GM19455 (cell line): ENCODE measurements at regions not wholly inside any gene's neighbourhood (a gene's known extent, or its start where the extent isn't known, plus 50 kb on each side); places are given as distances from the start of the nearest gene placed in this dataset.

Experiments used
- ATAC-seq: cut with Tn5 transposase; IDR thresholded peaks from one replicate; pipeline ENCODE4 v1.9.1; 2021; ENCODE audit not compliant: unreplicated experiment

DNA sequence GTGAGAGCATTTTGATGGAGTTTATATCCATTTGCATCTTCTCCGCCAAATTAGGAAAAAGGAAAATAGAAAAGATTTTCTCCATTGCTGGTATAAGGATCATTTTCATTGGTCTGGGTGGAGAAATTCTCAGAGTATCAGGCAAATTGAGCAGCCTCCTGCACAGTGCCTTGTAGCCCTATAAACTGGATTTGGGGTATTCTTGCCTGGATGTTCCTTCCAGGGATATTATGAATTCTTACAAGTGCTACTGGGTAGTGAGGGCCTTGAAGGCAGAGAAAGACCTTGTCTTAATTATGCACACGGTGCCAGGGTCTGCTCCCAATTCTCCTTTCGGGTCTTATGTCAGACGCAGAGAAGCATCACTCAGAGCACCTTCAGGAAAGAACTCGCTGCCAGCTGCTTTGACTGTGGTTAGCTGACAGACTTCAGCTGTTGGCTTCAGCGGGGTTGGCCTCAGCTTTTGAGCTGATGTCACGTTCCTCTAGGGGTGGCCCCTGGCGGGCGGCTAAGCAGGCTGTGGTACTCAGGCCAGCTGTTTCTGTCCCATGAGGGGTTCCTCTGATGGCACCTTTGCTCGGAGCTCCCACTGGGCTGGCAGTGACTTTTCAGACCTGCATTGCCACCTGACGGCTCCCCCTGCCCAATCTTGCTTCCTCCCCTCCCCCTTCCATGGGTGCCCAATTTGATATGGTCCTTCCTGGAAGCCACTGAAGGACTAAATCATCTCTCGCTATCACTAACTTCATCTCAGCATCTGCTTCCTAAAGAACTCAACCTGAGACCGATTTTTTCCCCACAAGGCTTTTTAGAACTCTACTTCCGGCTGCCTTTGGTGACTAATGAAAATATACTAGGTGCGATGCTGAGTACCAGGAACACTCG is 519.5 kb downstream of the BCOR start:
- ATAC-seq = peak; percentile 96

GRCh38 chrX:39580043-39580442 is 517.7 kb downstream of the BCOR start:
- ATAC-seq = no peak

- ATAC-seq = no peak
These were observed 516.3 kb downstream of the BCOR start for GRCh38 chrX:39581411-39581810.

DNA sequence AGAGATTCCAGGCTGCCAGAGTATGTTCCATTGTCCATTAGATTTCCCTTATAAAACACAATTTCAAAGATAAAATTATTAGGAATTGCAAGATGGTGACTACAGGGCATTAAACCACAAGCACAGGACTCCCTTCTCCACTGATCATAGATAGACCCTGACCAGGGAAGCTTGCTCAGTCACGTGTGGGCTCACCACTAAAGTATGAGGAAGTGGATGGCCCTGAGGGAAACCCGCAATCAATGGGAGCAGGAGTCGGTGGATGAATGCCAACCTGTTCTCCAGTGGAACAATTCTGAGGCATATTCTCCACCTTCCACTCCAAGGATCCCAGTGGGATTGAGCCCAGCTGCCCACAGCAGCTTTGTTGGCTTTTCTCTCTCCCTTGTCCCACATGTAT is 515.7 kb downstream of the BCOR start:
- ATAC-seq = no peak

DNA sequence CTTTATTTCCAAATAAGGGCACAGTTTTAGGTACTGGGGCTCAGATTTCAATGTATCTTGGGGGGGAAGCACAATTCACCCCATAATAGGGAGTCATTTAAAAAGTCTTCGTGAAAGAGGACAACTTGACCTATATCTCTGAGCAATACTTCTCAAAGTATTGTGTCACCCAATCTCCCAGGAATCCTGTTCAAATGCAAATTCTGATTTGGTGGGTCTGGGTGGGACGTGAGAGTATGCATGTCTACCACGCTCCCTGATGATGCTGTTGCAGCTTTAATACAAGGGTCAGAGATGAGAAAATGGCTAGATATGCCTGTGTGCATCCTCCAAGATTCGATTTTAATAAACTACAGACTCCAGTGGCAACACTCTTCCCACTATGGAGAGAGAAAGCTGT is 514.8 kb downstream of the BCOR start:
- ATAC-seq = no peak

- no peak for ATAC-seq
These were observed 511.9 kb downstream of the BCOR start for GRCh38 chrX:39585808-39586207.

DNA sequence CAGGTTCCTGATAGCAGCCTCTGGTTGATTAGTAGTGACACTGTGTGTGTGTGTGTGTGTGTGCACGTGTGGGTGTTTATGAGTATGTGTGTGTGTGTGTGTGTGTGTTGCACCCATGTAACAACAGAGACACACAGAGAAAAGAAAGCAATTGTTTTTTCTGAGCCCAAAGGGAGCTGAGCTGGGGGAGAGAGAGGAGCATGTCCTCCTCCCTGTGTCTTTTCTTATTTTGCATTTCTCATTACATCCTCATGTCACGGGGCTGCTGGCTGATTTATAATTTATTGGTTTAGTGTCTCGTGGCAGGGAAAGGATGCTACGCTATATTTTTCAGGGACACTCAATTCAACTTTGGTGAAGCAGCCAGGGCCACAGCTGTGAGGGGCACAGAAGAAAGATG is 511.4 kb downstream of the BCOR start:
- ATAC-seq = no peak

GRCh38 chrX:39591099-39591498 is 506.7 kb downstream of the BCOR start:
- no peak for ATAC-seq

- ATAC-seq = no peak
These were observed 505.0 kb downstream of the BCOR start for GRCh38 chrX:39592776-39593175.

DNA sequence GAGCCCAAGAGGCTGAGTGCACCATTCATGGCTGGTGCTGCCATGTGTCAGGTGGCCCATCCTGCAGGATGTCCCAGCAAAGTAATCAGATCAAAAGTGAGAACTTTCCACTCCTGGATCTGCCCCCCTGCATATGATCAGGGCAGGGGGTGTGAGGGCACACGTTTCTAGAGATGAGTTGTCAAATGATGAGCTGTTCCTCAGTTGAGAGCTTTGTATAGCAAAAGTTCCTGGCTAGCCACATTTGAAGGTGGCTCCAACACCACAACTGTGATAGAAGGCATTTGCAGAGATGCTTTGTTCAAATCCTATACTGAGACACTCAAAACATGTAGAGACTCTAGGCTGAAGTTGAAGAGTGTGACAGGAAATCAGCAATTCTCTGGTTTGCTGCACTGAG is 501.8 kb downstream of the BCOR start:
- no peak for ATAC-seq

- no peak for ATAC-seq
These were observed 501.3 kb downstream of the BCOR start for GRCh38 chrX:39596437-39596836.

- no peak for ATAC-seq
These were observed 498.4 kb downstream of the BCOR start for GRCh38 chrX:39599339-39599738.

GRCh38 chrX:39600222-39600621 is 497.5 kb downstream of the BCOR start:
- no peak for ATAC-seq

DNA sequence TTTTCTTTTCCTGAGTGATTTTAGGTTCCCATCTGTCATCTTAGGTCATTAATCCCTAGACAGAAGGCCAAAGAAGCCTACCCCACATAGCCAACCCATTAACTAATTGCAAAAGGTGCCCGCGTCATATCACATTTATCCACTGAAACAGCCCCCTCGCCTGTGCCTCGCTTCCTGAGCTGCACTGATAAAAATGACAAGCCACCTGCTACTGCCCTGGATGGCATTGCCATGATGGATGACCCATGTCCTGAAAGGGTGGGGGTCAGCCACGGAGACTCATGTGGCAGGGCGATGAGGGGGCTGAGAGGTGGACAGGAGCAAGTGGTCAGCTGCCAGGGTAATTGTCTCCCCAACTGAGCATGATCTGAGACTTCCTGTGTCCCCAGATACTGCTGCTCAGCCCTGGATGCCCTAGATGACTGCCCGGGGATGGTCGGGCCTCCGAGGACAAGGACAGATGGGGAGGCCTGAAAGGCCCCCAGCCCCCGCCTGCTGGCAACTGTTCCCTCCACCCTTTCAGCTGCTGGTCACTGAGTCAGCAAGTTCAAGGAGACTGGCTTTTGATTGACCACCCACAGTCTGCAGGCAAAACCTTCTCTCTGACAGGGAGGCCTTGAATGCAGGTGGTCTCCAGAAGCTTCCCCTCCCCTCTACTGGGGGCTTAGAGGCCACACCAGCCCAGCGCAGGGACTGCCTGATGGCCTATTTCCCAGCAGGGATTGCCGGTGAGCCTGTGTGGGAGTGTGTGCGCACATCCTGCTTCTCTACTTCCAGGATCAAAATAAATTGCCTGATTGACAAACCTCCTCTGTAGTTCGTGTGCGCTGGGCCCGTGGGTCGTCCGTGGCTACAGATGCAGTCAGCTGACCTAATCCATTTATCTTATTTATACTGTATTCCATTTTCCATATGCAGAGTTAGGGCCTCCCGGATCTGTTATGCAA is 496.3 kb downstream of the BCOR start:
- ATAC-seq = no peak

DNA sequence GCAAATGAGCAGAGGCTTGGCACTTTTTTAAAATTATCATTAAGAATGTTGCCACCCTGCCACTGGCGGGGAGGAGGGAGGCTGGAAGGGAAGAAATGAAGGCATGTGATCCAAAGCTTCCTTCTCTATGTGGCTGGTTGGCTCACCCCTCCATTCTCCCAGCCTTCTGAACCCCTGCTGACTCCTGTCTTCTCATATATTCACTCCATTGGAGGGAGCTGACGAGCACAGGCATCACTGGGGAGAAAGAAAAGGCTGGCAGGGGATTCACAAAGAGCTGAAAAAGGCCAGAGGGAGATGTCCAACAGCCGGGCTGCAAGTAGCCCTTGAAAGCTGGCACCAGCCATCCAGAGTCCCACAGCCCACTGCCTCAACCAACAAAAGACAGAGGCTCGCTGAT is 495.6 kb downstream of the BCOR start:
- ATAC-seq = no peak

DNA sequence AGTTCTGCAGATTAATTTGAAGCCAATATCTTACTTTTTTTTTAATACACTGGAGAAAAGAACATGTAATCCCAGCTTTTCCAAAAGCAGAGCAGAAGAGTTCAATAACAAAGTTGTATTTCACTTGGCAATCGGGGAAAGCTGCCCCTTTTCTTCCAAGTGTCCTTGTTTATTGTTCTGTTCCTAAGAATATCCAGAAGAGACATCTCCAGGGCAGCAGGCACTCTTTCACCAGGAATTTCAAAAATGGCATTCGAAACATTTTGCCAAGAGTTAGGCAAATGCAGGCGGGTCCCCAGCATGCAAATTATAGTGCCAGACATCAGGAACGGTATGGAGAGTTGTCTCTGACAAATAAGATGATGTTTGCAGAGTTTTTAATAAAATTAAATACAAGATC is 494.5 kb downstream of the BCOR start:
- no peak for ATAC-seq

DNA sequence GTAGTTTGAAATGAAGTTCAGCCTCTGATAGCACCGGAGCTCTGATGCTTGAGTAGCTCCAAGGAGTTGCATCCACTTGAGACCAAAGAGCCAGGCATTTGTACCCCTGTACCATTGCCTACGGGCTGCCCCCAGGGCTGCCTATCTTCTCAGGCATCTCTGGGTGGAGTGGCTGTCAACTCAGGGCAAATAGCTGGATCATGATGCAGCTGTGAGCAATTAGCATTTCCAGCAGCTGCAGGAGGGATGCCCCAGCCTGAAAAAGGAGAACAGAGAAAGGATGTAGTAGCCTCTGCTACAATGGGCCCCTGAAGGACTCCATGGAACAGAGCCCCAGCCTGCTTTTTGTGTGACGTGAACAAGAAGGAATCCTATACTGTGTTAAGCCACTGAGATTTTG is 492.6 kb downstream of the BCOR start:
- no peak for ATAC-seq

- no peak for ATAC-seq
These were observed 491.9 kb downstream of the BCOR start for GRCh38 chrX:39605866-39606265.

GRCh38 chrX:39609941-39610340 is 487.8 kb downstream of the BCOR start:
- ATAC-seq = no peak

DNA sequence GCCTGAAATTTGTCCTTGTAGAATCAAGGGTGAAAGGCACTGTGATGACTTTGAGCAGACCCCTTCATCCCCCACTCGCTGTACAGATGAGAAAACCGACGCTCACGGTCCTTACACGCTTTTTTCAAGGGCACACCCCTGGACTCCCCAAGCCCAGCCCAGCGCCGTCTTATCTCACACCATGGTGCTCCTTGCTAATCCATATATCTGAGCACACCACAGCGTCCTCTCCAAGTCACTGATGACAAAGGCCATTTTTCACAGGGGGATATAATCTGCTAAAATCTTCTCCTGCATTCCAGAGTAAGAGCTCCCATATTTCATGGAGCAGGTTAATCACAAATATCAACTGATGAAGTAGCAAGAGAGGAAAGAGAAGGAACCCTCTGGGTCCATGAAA is 486.3 kb downstream of the BCOR start:
- ATAC-seq = no peak

DNA sequence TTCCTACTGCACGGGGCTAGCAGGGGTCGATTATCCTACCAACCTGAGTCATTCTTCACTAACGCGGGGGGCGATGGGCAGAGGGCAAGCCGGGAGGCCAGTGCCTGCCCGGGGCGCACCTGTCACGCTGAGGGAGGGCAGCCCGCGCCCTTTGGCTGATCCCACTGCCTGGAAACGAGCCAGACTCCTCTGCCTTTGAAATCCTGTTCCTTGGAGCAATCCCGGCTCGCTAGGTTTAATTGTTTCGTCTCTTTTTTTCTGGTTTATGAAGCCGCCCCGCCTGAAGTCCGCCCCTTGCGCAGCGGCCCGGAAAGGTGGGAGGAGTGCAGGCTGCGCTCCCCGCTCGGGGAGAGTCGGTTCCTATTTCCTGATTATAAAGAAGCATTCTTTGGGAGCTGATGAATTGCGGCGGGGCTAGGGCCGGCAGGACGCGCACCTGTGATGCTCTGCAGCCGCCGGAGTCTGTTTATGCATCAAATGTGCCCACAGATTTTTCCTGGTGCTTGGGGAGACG is 484.2 kb downstream of the BCOR start:
- ATAC-seq = no peak
